Right atrium auricular region (tissue), 2 donors: ENCODE measurements at regions not wholly inside any gene's neighbourhood (a gene's known extent, or its start where the extent isn't known, plus 50 kb on each side); places are given as distances from the start of the nearest gene placed in this dataset.

Source experiments
- DNase-seq: peaks from one replicate; pipeline ENCODE4 v3.0.0-alpha.2; 2019; ENCODE audit warnings: low spot score
- H3K27ac ChIP-seq, 2 donors: fragments of 200-600 bp; sonication (generic); 1 replicate in 1 of 2; 2 replicates in 1 of 2; pipeline ENCODE4 v1.5.1; 2016 to 2019
- H3K27me3 ChIP-seq, 2 donors: fragments of 200-600 bp; sonication (generic); one replicate each; pipeline versions ENCODE4 v1.5.1 to v1.6.0; 2017 to 2019
- H3K36me3 ChIP-seq: fragments of 200-600 bp; sonication (generic); one replicate; pipeline ENCODE4 v1.5.1; 2016
- H3K4me1 ChIP-seq, 2 donors: fragments of 200-600 bp; sonication (generic); one replicate each; pipeline versions ENCODE4 v1.5.1 to v1.6.0; 2017 to 2019
- H3K4me3 ChIP-seq, 2 donors: fragments of 200-600 bp; sonication (generic); 1 replicate in 1 of 2; 2 replicates in 1 of 2; pipeline ENCODE4 v1.5.1; 2017 to 2019; ENCODE audit warnings: mild to moderate bottlenecking in 1 of 2, moderate library complexity in 1 of 2
- H3K9me3 ChIP-seq, 2 donors: fragments of 200-600 bp; sonication (generic); one replicate each; pipeline ENCODE4 v1.5.1; 2019
- CTCF ChIP-seq, 2 donors: fragments of 200-600 bp; sonication (generic); IDR thresholded peaks; one replicate each; pipeline ENCODE4 v1.5.1; 2019; ENCODE audit warnings: antibody characterized with exemption in 2 of 2

DNA sequence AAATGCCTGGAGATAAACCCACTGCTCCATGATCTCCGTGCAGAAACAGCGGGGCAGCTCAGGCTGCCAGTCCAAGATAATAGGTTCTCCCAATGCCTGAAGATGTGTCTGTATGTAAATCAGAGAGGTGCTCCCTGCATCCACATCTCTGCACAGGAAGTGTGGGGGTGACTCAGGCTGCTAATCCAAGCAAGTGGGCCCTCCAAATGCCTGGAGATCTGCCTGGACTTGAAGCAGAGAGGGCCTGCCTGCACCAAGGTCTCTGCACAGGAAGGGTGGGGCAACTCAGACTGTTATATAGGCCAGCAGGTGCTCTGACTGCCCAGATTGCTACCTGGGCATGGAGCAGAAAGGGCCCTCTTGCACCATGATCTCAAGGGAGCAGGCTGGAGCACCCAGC is 504.7 kb downstream of the LRFN5 start:
- Histone ChIP-seq H3K4me1 (no peaks in the 10 kb centered on the region), H3K4me3 (no peak overlapping the region), H3K27ac (no peak overlapping the region), H3K36me3 (no peaks in the 10 kb centered on the region), H3K27me3 (no peaks in the 10 kb centered on the region), H3K9me3 (peaks cover 0 to 27% of the 10 kb centered on the region in 2 donors)
- no peak for DNase-seq
- TF ChIP-seq CTCF (IDR thresholded peaks at IDR 0.05) = no peak

- H3K9me3 ChIP-seq = peaks cover 0 to 27% of the 10 kb centered on the region in 2 donors
- no peak for TF ChIP-seq CTCF (IDR thresholded peaks at IDR 0.05)
- no peaks in the 10 kb centered on the region for H3K27me3 ChIP-seq
- H3K4me1 ChIP-seq = no peaks in the 10 kb centered on the region
- H3K27ac ChIP-seq = no peak overlapping the region
- H3K4me3 ChIP-seq = no peak overlapping the region
- DNase-seq = no peak
- no peaks in the 10 kb centered on the region for H3K36me3 ChIP-seq
Measured at GRCh38 chr14:42110167-42110566, 503.5 kb downstream of the LRFN5 start.

DNA sequence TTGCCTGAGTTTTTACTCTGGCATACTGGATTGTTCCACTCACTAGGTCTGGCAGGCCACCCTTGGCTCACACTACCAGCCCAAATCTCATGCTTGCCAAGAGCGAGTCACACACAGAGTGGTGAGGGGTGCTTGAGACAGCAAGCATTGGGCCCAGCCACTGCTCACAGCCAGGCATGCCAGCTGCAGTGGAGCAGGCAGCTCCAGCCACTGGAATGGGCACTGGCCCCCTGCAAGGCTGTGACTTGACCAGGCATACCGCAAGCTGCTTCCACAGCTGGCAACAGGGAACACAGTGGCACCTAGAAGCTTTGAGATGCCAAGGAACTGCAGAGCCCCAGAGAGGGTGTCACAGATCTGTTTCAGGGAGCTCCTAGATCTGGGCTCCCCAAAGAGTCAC is 488.5 kb downstream of the LRFN5 start:
- H3K4me3 ChIP-seq = no peak overlapping the region
- DNase-seq = no peak

GRCh38 chr14:42090122-42090521 is 483.4 kb downstream of the LRFN5 start:
- no peaks in the 10 kb centered on the region for H3K27me3 ChIP-seq
- no peak overlapping the region for H3K4me3 ChIP-seq

More for the DNA sequence above, 488.5 kb downstream of the LRFN5 start:
- Histone ChIP-seq H3K36me3 (no peaks in the 10 kb centered on the region), H3K27me3 (no peaks in the 10 kb centered on the region), H3K27ac (no peak overlapping the region), H3K9me3 (no peaks in the 10 kb centered on the region), H3K4me1 (no peaks in the 10 kb centered on the region)
- TF ChIP-seq CTCF (IDR thresholded peaks at IDR 0.05) = no peak

DNA sequence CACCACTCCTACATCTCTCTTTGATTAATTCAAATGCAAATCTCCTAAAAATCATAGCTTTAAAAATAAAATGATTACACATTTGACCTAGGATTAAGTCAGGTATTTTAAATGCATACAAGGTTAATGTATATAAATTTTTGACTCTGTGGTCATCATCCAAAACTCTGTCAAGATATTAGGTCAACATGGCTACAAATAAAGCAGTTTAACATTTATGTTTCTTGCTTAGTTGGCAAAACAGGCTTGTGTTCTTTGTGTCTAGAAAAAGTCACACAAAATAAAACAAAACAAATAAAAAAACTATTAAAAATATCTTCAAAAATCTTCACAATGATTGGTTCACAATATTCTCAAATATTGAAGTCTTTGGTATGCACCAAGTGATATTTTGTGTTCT is 473.2 kb downstream of the LRFN5 start:
- DNase-seq = no peak
- Histone ChIP-seq H3K4me1 (no peaks in the 10 kb centered on the region), H3K4me3 (no peak overlapping the region), H3K27me3 (no peaks in the 10 kb centered on the region), H3K9me3 (no peaks in the 10 kb centered on the region), H3K36me3 (no peaks in the 10 kb centered on the region), H3K27ac (no peak overlapping the region)
- no peak for TF ChIP-seq CTCF (IDR thresholded peaks at IDR 0.05)

More at GRCh38 chr14:42090122-42090521, 483.4 kb downstream of the LRFN5 start:
- no peak for DNase-seq
- H3K27ac ChIP-seq = no peak overlapping the region
- TF ChIP-seq CTCF (IDR thresholded peaks at IDR 0.05) = no peak
- H3K9me3 ChIP-seq = no peaks in the 10 kb centered on the region
- no peaks in the 10 kb centered on the region for H3K36me3 ChIP-seq
- H3K4me1 ChIP-seq = no peaks in the 10 kb centered on the region

- Histone ChIP-seq H3K9me3 (no peaks in the 10 kb centered on the region), H3K36me3 (no peaks in the 10 kb centered on the region), H3K27ac (no peak overlapping the region), H3K27me3 (no peaks in the 10 kb centered on the region), H3K4me3 (no peak overlapping the region), H3K4me1 (no peaks in the 10 kb centered on the region)
- TF ChIP-seq CTCF (IDR thresholded peaks at IDR 0.05) = no peak
- DNase-seq = no peak
Measured at GRCh38 chr14:42078345-42078744, 471.7 kb downstream of the LRFN5 start.
